ENCODE measurements at regions not wholly inside any gene's neighbourhood (a gene's known extent, or its start where the extent isn't known, plus 50 kb on each side); places are given as distances from the start of the nearest gene placed in this dataset.

- WGBS, 2 donors: 26 to 30% methylated on average over 8 of the region's 8 CpGs
- peak; percentile 70 for DNase-seq
These were observed 106.3 kb downstream of the PTCSC3 start for GRCh38 chr14:36070031-36070719.

GRCh38 chr14:36069535-36069900, 107.0 kb downstream of the PTCSC3 start:
- DNase-seq: peak; percentile 38
- no peak for TF ChIP-seq POLR2A (IDR thresholded peaks at IDR 0.05)
- peak in 2 of 3 experiments; percentile 22 to 51 for TF ChIP-seq CTCF (IDR thresholded peaks at IDR 0.05)
- intact Hi-C loops (cut with DNase I; ENCODE audit: low total_unique reads): no loop called here
- H3K27me3 ChIP-seq: no peaks in the 10 kb centered on the region
- H3K36me3 ChIP-seq (ENCODE audit: low read depth, missing control alignments): no peaks in the 10 kb centered on the region
- H3K9me3 ChIP-seq: no peaks in the 10 kb centered on the region
- no peak overlapping the region for H3K4me3 ChIP-seq
- WGBS, 2 donors: 49 to 55% methylated on average over 2 of the region's 2 CpGs
- H3K27ac ChIP-seq: no peak overlapping the region
- H3K4me1 ChIP-seq: no peaks in the 10 kb centered on the region

More at GRCh38 chr14:36070031-36070719, 106.3 kb downstream of the PTCSC3 start:
- Histone ChIP-seq H3K9me3 (no peaks in the 10 kb centered on the region), H3K36me3 (ENCODE audit: low read depth, missing control alignments) (no peaks in the 10 kb centered on the region), H3K4me1 (no peaks in the 10 kb centered on the region), H3K4me3 (no peak overlapping the region), H3K27ac (no peak overlapping the region), H3K27me3 (no peaks in the 10 kb centered on the region)
- TF ChIP-seq POLR2A (IDR thresholded peaks at IDR 0.05) (no peak), CTCF (IDR thresholded peaks at IDR 0.05) (peak in 1 of 3 experiments; percentile 41)
- intact Hi-C loops (cut with DNase I; ENCODE audit: low total_unique reads): no loop called here

GRCh38 chr14:36068777-36069534, 107.6 kb downstream of the PTCSC3 start:
- no peaks in the 10 kb centered on the region for H3K27me3 ChIP-seq
- intact Hi-C loops (cut with DNase I; ENCODE audit: low total_unique reads): no loop called here
- no peak overlapping the region for H3K27ac ChIP-seq
- 69 to 71% methylated on average over 11 of the region's 11 CpGs for WGBS, 2 donors
- DNase-seq: no peak
- TF ChIP-seq CTCF (IDR thresholded peaks at IDR 0.05) (no peak), POLR2A (IDR thresholded peaks at IDR 0.05) (no peak)
- H3K4me1 ChIP-seq: no peaks in the 10 kb centered on the region
- no peaks in the 10 kb centered on the region for H3K36me3 ChIP-seq (ENCODE audit: low read depth, missing control alignments)
- H3K4me3 ChIP-seq: no peak overlapping the region
- H3K9me3 ChIP-seq: no peaks in the 10 kb centered on the region

GRCh38 chr14:36067428-36068187, 108.9 kb downstream of the PTCSC3 start:
- Histone ChIP-seq H3K4me1 (no peaks in the 10 kb centered on the region), H3K36me3 (ENCODE audit: low read depth, missing control alignments) (no peaks in the 10 kb centered on the region), H3K9me3 (no peaks in the 10 kb centered on the region), H3K4me3 (no peak overlapping the region), H3K27ac (no peak overlapping the region), H3K27me3 (no peaks in the 10 kb centered on the region)
- TF ChIP-seq CTCF (IDR thresholded peaks at IDR 0.05): no peak
- WGBS, 2 donors: 47 to 51% methylated on average over 4 of the region's 4 CpGs
- no peak for DNase-seq
- intact Hi-C loops (cut with DNase I; ENCODE audit: low total_unique reads): no loop called here
